ENCODE measurements at regions not wholly inside any gene's neighbourhood (a gene's known extent, or its start where the extent isn't known, plus 50 kb on each side); places are given as distances from the start of the nearest gene placed in this dataset.
A peak's percentile ranks its signal among the peaks of the same experiment; 100 is the strongest.

DNA sequence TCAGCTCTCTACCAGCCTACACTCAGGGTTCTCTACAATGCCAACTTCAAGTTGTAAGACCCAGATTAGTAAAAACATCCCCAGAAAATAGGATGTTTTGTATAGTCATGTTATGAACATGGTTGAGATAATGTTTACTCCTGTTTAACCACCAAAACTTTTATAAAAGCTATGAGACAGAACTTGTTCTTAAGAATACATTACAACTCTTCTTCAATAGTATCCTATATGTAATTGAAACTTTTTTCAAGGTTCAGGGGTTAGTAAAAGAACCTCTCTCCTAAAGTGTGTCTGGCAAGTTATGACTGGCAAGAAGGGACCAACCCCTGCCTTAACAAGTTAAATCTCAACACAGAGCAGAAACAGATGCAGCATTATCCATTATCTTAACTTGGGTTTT, 118.8 kb upstream of the STK17B start:
- intact Hi-C loops (cut with DNase I): no loop called here
- peaks cover 14 to 19% of the 10 kb centered on the region in 2 donors for H3K4me1 ChIP-seq (replicated peaks in 1 of 2)
- H3K9me3 ChIP-seq (replicated peaks in 1 of 3): no peaks in the 10 kb centered on the region
- no peak overlapping the region for H3K27ac ChIP-seq
- no peak overlapping the region for H3K4me3 ChIP-seq
- no peak for TF ChIP-seq POLR2A (IDR thresholded peaks at IDR 0.05)
- TF ChIP-seq, protein P1, sequence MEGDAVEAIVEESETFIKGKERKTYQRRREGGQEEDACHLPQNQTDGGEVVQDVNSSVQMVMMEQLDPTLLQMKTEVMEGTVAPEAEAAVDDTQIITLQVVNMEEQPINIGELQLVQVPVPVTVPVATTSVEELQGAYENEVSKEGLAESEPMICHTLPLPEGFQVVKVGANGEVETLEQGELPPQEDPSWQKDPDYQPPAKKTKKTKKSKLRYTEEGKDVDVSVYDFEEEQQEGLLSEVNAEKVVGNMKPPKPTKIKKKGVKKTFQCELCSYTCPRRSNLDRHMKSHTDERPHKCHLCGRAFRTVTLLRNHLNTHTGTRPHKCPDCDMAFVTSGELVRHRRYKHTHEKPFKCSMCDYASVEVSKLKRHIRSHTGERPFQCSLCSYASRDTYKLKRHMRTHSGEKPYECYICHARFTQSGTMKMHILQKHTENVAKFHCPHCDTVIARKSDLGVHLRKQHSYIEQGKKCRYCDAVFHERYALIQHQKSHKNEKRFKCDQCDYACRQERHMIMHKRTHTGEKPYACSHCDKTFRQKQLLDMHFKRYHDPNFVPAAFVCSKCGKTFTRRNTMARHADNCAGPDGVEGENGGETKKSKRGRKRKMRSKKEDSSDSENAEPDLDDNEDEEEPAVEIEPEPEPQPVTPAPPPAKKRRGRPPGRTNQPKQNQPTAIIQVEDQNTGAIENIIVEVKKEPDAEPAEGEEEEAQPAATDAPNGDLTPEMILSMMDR (IDR thresholded peaks at IDR 0.05): no peak
- no peaks in the 10 kb centered on the region for H3K27me3 ChIP-seq
- no peaks in the 10 kb centered on the region for H3K36me3 ChIP-seq (replicated peaks in 1 of 2)
- DNase-seq: no peak

DNA sequence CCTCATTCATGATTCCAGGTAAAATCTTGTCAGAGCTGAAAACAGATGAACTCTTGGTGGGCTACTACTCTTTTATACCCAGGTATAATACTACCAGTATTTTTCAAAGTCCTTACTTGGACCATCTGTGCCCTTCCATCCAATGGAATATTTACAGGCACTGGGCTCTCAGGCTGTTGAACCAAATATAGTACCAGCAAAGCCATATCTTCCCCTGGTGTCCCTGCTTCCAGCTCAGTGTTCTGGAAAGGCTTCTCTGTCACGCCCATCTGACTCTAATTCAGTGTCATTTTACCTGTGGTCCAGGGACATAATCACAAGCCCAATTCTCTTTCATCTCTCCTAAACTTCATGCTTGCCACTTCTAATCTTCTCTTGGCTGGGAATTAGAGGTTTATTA, 119.2 kb upstream of the STK17B start:
- H3K27me3 ChIP-seq: no peaks in the 10 kb centered on the region
- 94 to 98% (median 95%) methylated on average over 1 of the region's 1 CpG for WGBS, 4 donors
- no peak overlapping the region for H3K4me3 ChIP-seq
- TF ChIP-seq, protein P1 (IDR thresholded peaks at IDR 0.05): no peak
- no peak for TF ChIP-seq POLR2A (IDR thresholded peaks at IDR 0.05)
- no peak overlapping the region for H3K27ac ChIP-seq
- H3K9me3 ChIP-seq (replicated peaks in 1 of 3): no peaks in the 10 kb centered on the region
- no peak for DNase-seq
- no peaks in the 10 kb centered on the region for H3K36me3 ChIP-seq (replicated peaks in 1 of 2)
- H3K4me1 ChIP-seq (replicated peaks in 1 of 2): peaks cover 14 to 19% of the 10 kb centered on the region in 2 donors
- intact Hi-C loops (cut with DNase I): no loop called here

DNA sequence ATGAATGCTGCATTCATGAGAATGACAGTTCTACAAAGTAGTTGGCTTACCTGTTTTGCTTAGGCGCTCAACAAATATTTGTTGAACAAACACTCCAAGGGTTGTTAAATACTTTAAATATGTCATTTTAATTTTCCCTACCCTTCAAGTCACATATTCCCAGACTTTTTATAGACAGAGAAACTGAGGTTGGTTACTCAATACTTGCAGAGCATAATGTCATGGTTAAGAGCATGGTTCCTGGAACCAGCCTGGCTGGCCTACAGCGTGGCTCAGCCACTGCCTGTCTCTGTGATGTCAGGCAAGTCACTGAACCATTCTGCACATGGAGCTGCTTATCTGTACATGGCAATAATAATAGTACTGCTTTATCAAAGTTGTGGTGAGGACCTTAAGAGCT, 120.0 kb upstream of the STK17B start:
- TF ChIP-seq POLR2A (IDR thresholded peaks at IDR 0.05): no peak
- TF ChIP-seq, protein P1 (IDR thresholded peaks at IDR 0.05): no peak
- WGBS, 4 donors: 83 to 100% (median 89%) methylated on average over 2 of the region's 2 CpGs
- intact Hi-C loops (cut with DNase I): no loop called here
- Histone ChIP-seq H3K27me3 (no peaks in the 10 kb centered on the region), H3K27ac (no peak overlapping the region), H3K4me1 (replicated peaks in 1 of 2) (peaks cover 14 to 20% of the 10 kb centered on the region in 2 donors), H3K36me3 (replicated peaks in 1 of 2) (no peaks in the 10 kb centered on the region), H3K4me3 (no peak overlapping the region), H3K9me3 (replicated peaks in 1 of 3) (no peaks in the 10 kb centered on the region)
- DNase-seq: no peak

DNA sequence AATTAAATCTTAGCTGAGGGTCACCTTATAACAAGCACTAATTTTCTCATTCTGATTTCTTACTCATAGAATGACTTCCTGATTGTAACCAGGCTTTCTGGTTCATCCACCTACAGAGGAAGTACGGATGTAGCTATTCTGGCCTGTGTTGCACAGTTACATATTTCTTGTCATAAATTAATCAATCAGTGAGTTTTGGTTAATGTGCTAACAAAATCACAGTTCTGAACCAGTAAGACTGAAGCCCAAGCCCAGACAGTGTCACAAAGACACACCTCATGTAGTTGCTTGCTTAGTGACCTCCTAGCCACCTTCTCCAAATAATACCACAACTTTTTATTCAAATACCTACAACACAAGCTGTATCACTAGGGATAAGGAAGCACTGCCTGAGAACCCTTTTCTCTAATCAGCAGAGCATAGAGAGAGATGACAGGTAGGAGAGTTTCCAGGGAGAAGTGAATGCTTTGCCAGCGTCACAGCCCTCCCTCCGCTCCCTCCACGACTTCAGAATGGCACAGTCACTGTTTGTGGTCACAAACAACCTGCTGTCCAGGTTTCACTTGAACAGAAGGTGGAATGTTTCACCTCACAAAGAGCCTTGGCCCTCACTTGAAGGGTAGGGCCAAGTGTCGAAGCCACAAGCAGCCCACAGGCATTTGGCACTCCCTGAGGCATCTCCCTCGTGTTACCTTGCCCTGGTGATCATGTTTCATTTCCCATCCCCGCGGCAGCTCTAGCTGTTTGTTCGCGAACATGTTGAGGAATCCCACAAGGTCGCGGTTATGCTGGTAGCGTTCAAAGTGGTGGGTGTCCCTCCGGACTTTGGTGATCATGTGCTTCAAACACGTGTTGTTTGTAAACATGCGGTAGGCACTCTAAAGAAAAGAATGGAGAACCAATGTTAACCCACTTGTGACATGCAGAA, 120.8 kb upstream of the STK17B start:
- peak in 4 of 7 donors; percentile 21 to 36 (median 30) for DNase-seq
- H3K4me3 ChIP-seq: no peak overlapping the region
- H3K27ac ChIP-seq: no peak overlapping the region
- intact Hi-C loops (cut with DNase I): no loop called here
- no peaks in the 10 kb centered on the region for H3K36me3 ChIP-seq (replicated peaks in 1 of 2)
- 46 to 74% (median 65%) methylated on average over 16 of the region's 16 CpGs for WGBS, 4 donors
- no peaks in the 10 kb centered on the region for H3K27me3 ChIP-seq
- no peaks in the 10 kb centered on the region for H3K9me3 ChIP-seq (replicated peaks in 1 of 3)
- TF ChIP-seq POLR2A (IDR thresholded peaks at IDR 0.05): no peak
- TF ChIP-seq, protein P1 (IDR thresholded peaks at IDR 0.05): no peak
- peaks cover 14 to 20% of the 10 kb centered on the region in 2 donors for H3K4me1 ChIP-seq (replicated peaks in 1 of 2)

All from adrenal gland (tissue), 9 donors.